Naive thymus-derived CD4-positive, alpha-beta T cell (primary cell): ENCODE measurements at regions not wholly inside any gene's neighbourhood (a gene's known extent, or its start where the extent isn't known, plus 50 kb on each side); places are given as distances from the start of the nearest gene placed in this dataset.
A peak's percentile ranks its signal among the peaks of the same experiment; 100 is the strongest.

Experiments used
- ATAC-seq: fragments of 150-1000 bp; cut with Tn5 transposase; 2 replicates; pipeline ENCODE4 v1.10.0; 2021; ENCODE audit warnings: mild to moderate bottlenecking, moderate library complexity
- CTCF ChIA-PET: fragments of 350-600 bp; sonication (Branson Sonifier 250); formaldehyde crosslinking; loops from one replicate; lab custom pipeline; 2021; ENCODE audit warnings: antibody characterized with exemption; lab: Charles Lee
- POLR2A ChIA-PET: fragments of 350-600 bp; sonication (Branson Sonifier 250); formaldehyde crosslinking; loops from one replicate; lab custom pipeline; 2021; ENCODE audit warnings: antibody characterized with exemption, inconsistent platforms; lab: Charles Lee
- DNase-seq, 9 donors: peaks; one replicate each; pipeline versions ENCODE4 v3.0.0 to v3.0.0-alpha.2; 2020 to 2022; ENCODE audit warnings: mixed read lengths in 1 of 9
- H3K27ac ChIP-seq: one replicate; pipeline ENCODE4 v1.7.0; 2013; ENCODE audit warnings: mild to moderate bottlenecking, low read depth, low read length, moderate library complexity
- H3K27me3 ChIP-seq, 2 donors: one replicate each; pipeline ENCODE4 v1.7.0; 2013; ENCODE audit warnings: low read length in 2 of 2, mild to moderate bottlenecking in 2 of 2, moderate library complexity in 2 of 2; ENCODE audit not compliant: control insufficient read depth in 2 of 2, insufficient read depth in 2 of 2
- H3K36me3 ChIP-seq, 3 experiments: 1 replicate in 2 of 3; 2 replicates in 1 of 3; pipeline ENCODE4 v1.7.0; 2013; ENCODE audit warnings: low read length in 3 of 3, mild to moderate bottlenecking in 3 of 3, moderate library complexity in 1 of 3; ENCODE audit not compliant: insufficient read depth in 3 of 3, control insufficient read depth in 2 of 3
- H3K4me1 ChIP-seq, 2 donors: one replicate each; pipeline ENCODE4 v1.7.0; 2013; ENCODE audit warnings: low read length in 2 of 2, mild to moderate bottlenecking in 2 of 2, moderate library complexity in 1 of 2; ENCODE audit not compliant: control insufficient read depth in 2 of 2, insufficient read depth in 2 of 2
- H3K4me3 ChIP-seq: 2 replicates; pipeline ENCODE4 v1.7.0; 2013; ENCODE audit warnings: mild to moderate bottlenecking, low read length
- H3K9me3 ChIP-seq, 3 experiments: 1 replicate in 2 of 3; 2 replicates in 1 of 3; pipeline ENCODE4 v1.7.0; 2013; ENCODE audit warnings: low read length in 3 of 3; ENCODE audit not compliant: control insufficient read depth in 2 of 3
- H3K27ac Mint-ChIP-seq, 9 donors: one replicate each; pipeline ENCODE4 v1.8.0; 2020 to 2022; ENCODE audit warnings: mixed read lengths in 9 of 9, mild to moderate bottlenecking in 8 of 9, moderate library complexity in 5 of 9, inconsistent platforms in 2 of 9
- H3K27me3 Mint-ChIP-seq, 5 donors: one replicate each; pipeline ENCODE4 v1.8.0; 2021 to 2022; ENCODE audit warnings: mixed read lengths in 5 of 5, mild to moderate bottlenecking in 1 of 5
- H3K36me3 Mint-ChIP-seq, 5 donors: one replicate each; pipeline ENCODE4 v1.8.0; 2020 to 2022; ENCODE audit warnings: mixed read lengths in 5 of 5, mild to moderate bottlenecking in 3 of 5, inconsistent platforms in 1 of 5
- H3K4me1 Mint-ChIP-seq, 7 donors: one replicate each; pipeline ENCODE4 v1.8.0; 2020 to 2022; ENCODE audit warnings: mixed read lengths in 7 of 7, mild to moderate bottlenecking in 3 of 7, inconsistent platforms in 1 of 7
- H3K4me3 Mint-ChIP-seq, 10 donors: one replicate each; pipeline ENCODE4 v1.8.0; 2020 to 2022; ENCODE audit warnings: mild to moderate bottlenecking in 10 of 10, mixed read lengths in 10 of 10, moderate library complexity in 6 of 10, inconsistent platforms in 2 of 10
- H3K9me3 Mint-ChIP-seq, 11 donors: one replicate each; pipeline ENCODE4 v1.8.0; 2020 to 2022; ENCODE audit warnings: mixed read lengths in 11 of 11, mild to moderate bottlenecking in 4 of 11, inconsistent platforms in 1 of 11, moderate library complexity in 1 of 11
- intact Hi-C, 2 donors: fragments of 100-400 bp; cut with micrococcal nuclease; formaldehyde crosslinking; loops; one replicate each; pipeline ENCODE4 v1.15.1; 2023

DNA sequence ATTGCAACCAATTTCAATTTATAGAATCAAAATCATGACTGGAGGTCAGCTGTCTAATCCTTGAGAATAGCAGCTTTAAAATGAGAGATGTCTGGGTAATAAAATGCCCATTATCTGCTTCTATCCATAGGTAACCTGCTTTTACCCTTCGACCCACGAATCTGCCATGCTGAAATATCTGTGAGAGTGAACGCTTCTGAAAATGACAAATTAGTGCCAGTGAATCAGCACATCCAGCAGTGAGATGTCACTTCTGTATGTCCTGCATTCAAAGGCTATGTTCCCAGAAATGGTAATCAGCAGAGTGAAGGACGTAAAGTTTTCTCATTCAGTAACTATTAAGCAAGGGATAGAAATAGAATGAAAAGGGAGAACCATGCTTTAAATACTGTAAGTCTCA, 532.4 kb upstream of the ITGA1 start:
- H3K4me1 ChIP-seq: no peaks in the 10 kb centered on the region
- Mint-ChIP-seq H3K36me3 (no peaks in the 10 kb centered on the region), H3K4me1 (no peaks in the 10 kb centered on the region), H3K4me3 (no peak overlapping the region), H3K27ac (no peak overlapping the region), H3K27me3 (no peaks in the 10 kb centered on the region), H3K9me3 (peaks cover 0 to 11% (median 0%) of the 10 kb centered on the region in 11 donors)
- POLR2A ChIA-PET: no interaction called here
- CTCF ChIA-PET: no interaction called here
- H3K27ac ChIP-seq: no peak overlapping the region
- DNase-seq: no peak
- no peak for ATAC-seq
- H3K4me3 ChIP-seq: no peak overlapping the region
- no peaks in the 10 kb centered on the region for H3K9me3 ChIP-seq
- intact Hi-C loops: no loop called here
- no peaks in the 10 kb centered on the region for H3K36me3 ChIP-seq
- no peaks in the 10 kb centered on the region for H3K27me3 ChIP-seq

DNA sequence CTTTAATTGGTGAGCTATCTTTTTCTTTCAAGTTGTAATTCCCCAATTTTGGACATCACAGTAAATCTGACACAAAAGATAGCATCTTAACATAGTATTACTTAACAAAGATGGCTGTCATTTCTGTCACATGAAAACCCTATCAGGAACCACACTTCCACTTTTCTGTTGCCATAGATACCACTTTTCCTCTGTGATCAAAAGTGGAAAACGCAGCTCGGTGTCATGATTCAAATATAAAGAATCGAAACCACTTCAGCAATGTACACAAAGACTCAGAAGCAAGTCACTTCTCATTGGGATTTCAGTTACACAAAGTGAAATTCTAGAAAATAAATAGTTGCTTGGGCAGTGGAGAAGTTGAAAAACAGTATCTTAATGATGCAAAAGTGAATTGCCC, 524.9 kb upstream of the ITGA1 start:
- Mint-ChIP-seq H3K27ac (no peak overlapping the region), H3K27me3 (no peaks in the 10 kb centered on the region), H3K4me1 (no peaks in the 10 kb centered on the region), H3K36me3 (no peaks in the 10 kb centered on the region), H3K9me3 (peaks cover 0 to 6% (median 0%) of the 10 kb centered on the region in 11 donors), H3K4me3 (no peak overlapping the region)
- Histone ChIP-seq H3K27ac (no peak overlapping the region), H3K36me3 (no peaks in the 10 kb centered on the region), H3K9me3 (no peaks in the 10 kb centered on the region), H3K4me1 (no peaks in the 10 kb centered on the region), H3K27me3 (no peaks in the 10 kb centered on the region), H3K4me3 (peak overlapping the region; percentile 3)
- no peak for ATAC-seq
- no peak for DNase-seq
- intact Hi-C loops: no loop called here
- CTCF ChIA-PET: no interaction called here
- POLR2A ChIA-PET: no interaction called here

DNA sequence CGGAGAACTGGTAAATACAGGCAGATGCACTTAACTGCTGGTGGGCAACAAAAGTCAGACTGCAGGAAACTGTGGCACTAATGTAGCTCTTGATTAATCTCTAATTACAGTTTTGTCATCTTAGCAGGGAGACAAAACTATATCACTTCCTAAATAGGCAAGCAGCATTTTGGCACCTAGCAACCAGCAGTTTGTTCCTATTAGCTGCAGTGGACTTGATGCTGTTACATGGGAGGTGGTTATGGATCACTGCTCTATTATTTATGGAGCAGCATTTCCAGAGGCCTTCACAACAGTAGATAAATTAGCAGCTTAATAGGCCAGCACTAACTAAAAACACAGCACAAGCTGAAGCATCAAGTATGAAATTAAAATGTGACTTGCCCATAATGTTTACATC, 518.3 kb upstream of the ITGA1 start:
- ChIA-PET CTCF (no interaction called here), POLR2A (no interaction called here)
- intact Hi-C loops: no loop called here
- H3K9me3 Mint-ChIP-seq: peaks cover 0 to 4% (median 0%) of the 10 kb centered on the region in 11 donors
- H3K9me3 ChIP-seq: no peaks in the 10 kb centered on the region
- no peak overlapping the region for H3K4me3 Mint-ChIP-seq
- no peak overlapping the region for H3K27ac Mint-ChIP-seq
- H3K4me1 Mint-ChIP-seq: no peaks in the 10 kb centered on the region
- H3K27me3 ChIP-seq: no peaks in the 10 kb centered on the region
- ATAC-seq: no peak
- no peaks in the 10 kb centered on the region for H3K36me3 ChIP-seq
- H3K27ac ChIP-seq: no peak overlapping the region
- H3K27me3 Mint-ChIP-seq: no peaks in the 10 kb centered on the region
- H3K4me1 ChIP-seq: no peaks in the 10 kb centered on the region
- no peak for DNase-seq
- no peaks in the 10 kb centered on the region for H3K36me3 Mint-ChIP-seq
- no peak overlapping the region for H3K4me3 ChIP-seq

DNA sequence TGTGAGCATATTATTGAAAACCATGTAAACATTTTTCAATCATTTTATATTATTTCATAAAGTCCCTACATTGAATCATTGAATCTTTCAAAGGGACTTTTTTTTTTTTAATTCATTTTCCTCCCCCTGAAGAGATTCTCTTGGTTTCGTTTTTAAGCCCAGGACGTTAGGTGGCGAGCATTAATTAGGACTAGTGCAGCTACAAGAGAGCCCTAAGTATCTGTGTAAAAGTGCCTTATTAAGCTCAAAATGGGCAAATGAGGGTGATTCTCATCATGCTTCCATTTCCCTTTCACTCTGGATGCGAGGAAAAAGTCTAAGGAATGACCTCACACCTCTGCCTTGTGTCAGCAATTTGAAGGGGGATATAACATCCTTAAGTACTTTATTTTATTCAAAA, 517.9 kb upstream of the ITGA1 start:
- H3K27ac Mint-ChIP-seq: no peak overlapping the region
- no peak for ATAC-seq
- H3K27me3 ChIP-seq: no peaks in the 10 kb centered on the region
- H3K9me3 Mint-ChIP-seq: peaks cover 0 to 4% (median 0%) of the 10 kb centered on the region in 11 donors
- H3K9me3 ChIP-seq: no peaks in the 10 kb centered on the region
- H3K4me3 Mint-ChIP-seq: no peak overlapping the region
- no peaks in the 10 kb centered on the region for H3K36me3 ChIP-seq
- no peaks in the 10 kb centered on the region for H3K4me1 Mint-ChIP-seq
- ChIA-PET POLR2A (no interaction called here), CTCF (no interaction called here)
- no peaks in the 10 kb centered on the region for H3K27me3 Mint-ChIP-seq
- no peak for DNase-seq
- no peak overlapping the region for H3K27ac ChIP-seq
- no peaks in the 10 kb centered on the region for H3K4me1 ChIP-seq
- intact Hi-C loops: no loop called here
- H3K36me3 Mint-ChIP-seq: no peaks in the 10 kb centered on the region
- H3K4me3 ChIP-seq: no peak overlapping the region

DNA sequence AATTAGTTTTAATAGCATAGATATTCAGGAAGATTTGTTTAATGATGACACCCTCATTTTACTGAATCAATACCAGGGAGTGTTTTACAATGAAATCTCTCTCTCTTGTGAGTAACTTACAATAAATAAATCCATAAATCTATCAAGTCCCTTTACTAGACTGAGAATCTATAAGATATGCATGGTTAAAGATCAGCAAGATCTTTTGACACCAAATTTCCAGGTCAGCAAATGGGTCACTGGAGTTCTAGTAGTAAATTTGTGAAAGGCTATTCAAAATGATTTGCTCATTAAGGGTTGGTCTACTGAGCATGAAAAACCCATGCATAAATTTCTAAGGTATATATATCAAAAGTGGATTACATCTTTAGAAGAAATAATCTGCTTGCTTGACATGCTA, 512.1 kb upstream of the ITGA1 start:
- Mint-ChIP-seq H3K9me3 (peaks cover 0 to 10% (median 4%) of the 10 kb centered on the region in 11 donors), H3K36me3 (no peaks in the 10 kb centered on the region), H3K4me3 (no peak overlapping the region), H3K27me3 (no peaks in the 10 kb centered on the region), H3K4me1 (no peaks in the 10 kb centered on the region), H3K27ac (no peak overlapping the region)
- ATAC-seq (no peak), DNase-seq (no peak)
- Histone ChIP-seq H3K27ac (no peak overlapping the region), H3K36me3 (no peaks in the 10 kb centered on the region), H3K4me3 (no peak overlapping the region), H3K4me1 (no peaks in the 10 kb centered on the region), H3K27me3 (no peaks in the 10 kb centered on the region), H3K9me3 (no peaks in the 10 kb centered on the region)
- intact Hi-C loops: no loop called here
- POLR2A ChIA-PET: no interaction called here
- CTCF ChIA-PET: no interaction called here

DNA sequence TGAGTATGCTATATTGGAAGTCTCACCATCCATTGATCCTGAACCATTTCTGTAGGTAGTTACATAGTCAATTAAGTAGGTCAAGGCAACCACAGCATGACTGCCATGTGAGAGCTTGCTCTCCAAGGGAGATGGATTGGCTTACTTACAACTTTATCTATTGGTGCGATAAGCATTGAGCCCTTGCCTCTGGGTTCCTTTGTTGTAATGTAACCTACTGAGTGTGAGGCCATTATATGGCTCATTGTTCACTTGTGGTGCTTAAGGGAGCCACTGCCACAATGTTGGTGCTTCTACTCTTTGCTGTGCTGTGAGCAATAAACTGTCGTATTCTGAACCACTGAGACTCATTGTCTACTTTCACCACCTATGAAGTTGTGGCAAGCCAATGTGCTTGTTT, 510.6 kb upstream of the ITGA1 start:
- ATAC-seq (no peak), DNase-seq (no peak)
- peaks cover 0 to 10% (median 4%) of the 10 kb centered on the region in 11 donors for H3K9me3 Mint-ChIP-seq
- Histone ChIP-seq H3K4me3 (no peak overlapping the region), H3K27me3 (no peaks in the 10 kb centered on the region), H3K27ac (no peak overlapping the region), H3K4me1 (no peaks in the 10 kb centered on the region), H3K36me3 (no peaks in the 10 kb centered on the region), H3K9me3 (no peaks in the 10 kb centered on the region)
- ChIA-PET CTCF (no interaction called here), POLR2A (no interaction called here)
- no peaks in the 10 kb centered on the region for H3K27me3 Mint-ChIP-seq
- H3K27ac Mint-ChIP-seq: no peak overlapping the region
- H3K36me3 Mint-ChIP-seq: no peaks in the 10 kb centered on the region
- intact Hi-C loops: no loop called here
- H3K4me1 Mint-ChIP-seq: no peaks in the 10 kb centered on the region
- no peak overlapping the region for H3K4me3 Mint-ChIP-seq

DNA sequence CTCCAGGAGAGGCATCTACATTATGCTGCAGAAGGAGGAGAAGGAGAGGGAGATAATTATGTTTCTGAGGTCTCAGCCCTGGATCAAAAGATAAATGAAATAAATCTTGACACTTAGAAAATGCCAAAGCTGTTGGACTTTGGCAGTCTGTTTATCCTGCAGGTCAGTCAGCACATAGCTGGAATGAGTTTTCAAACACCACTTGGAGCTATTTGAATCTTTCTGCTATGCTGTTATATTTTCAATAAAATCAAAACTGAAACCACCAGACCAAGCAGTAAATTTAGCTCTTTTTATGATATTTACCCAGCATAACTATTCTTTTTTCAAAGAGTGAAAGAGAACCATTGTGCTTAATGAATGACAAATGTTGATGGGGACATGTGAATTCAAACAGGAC, 505.1 kb upstream of the ITGA1 start:
- POLR2A ChIA-PET: no interaction called here
- Mint-ChIP-seq H3K4me1 (no peaks in the 10 kb centered on the region), H3K27me3 (no peaks in the 10 kb centered on the region), H3K27ac (no peak overlapping the region), H3K36me3 (no peaks in the 10 kb centered on the region), H3K9me3 (peaks cover 0 to 19% (median 3%) of the 10 kb centered on the region in 11 donors), H3K4me3 (no peak overlapping the region)
- H3K4me1 ChIP-seq: no peaks in the 10 kb centered on the region
- no peaks in the 10 kb centered on the region for H3K27me3 ChIP-seq
- H3K36me3 ChIP-seq: no peaks in the 10 kb centered on the region
- CTCF ChIA-PET: no interaction called here
- no peak overlapping the region for H3K4me3 ChIP-seq
- no peak for ATAC-seq
- intact Hi-C loops: no loop called here
- H3K9me3 ChIP-seq: no peaks in the 10 kb centered on the region
- no peak overlapping the region for H3K27ac ChIP-seq
- no peak for DNase-seq
